ENCODE measurements at regions not wholly inside any gene's neighbourhood (a gene's known extent, or its start where the extent isn't known, plus 50 kb on each side); places are given as distances from the start of the nearest gene placed in this dataset.

DNA sequence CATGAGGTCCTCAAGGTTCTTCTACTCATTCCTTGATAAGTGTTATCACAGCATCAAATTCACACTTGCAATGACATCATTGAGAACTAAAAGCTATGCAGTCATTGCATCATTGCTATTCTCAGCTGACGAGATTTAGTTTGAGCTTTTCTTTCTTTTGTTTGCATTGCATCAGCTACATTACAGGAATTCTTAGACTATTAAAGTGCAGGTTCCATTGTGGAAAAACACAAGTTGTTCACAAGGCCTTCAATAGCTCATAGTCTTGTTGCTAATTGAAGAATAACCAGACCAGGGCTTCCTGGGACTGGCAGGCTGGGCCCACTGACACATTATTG, 139.3 kb downstream of the CXCL12 start:
- no peak for DNase-seq (ENCODE audit: low spot score in 2 of 2)
- TF ChIP-seq CTCF (IDR thresholded peaks at IDR 0.05) (no peak), POLR2A (IDR thresholded peaks at IDR 0.05) (no peak)
- no peak overlapping the region for H3K4me3 ChIP-seq (ENCODE audit: low read depth, poor library complexity, severe bottlenecking)
- 47 to 61% methylated on average over 1 of the region's 1 CpG for WGBS, 2 donors
- intact Hi-C loops (cut with DNase I; ENCODE audit: low total_unique reads) = no loop called here

- no peak overlapping the region for H3K4me3 ChIP-seq (ENCODE audit: low read depth, poor library complexity, severe bottlenecking)
- DNase-seq (ENCODE audit: low spot score in 2 of 2) = no peak
- TF ChIP-seq CTCF (IDR thresholded peaks at IDR 0.05) (no peak), POLR2A (IDR thresholded peaks at IDR 0.05) (no peak)
- WGBS, 2 donors = 88 to 93% methylated on average over 9 of the region's 9 CpGs
- intact Hi-C loops (cut with DNase I; ENCODE audit: low total_unique reads) = no loop called here
These were observed 139.9 kb downstream of the CXCL12 start for GRCh38 chr10:44244745-44245600.

DNA sequence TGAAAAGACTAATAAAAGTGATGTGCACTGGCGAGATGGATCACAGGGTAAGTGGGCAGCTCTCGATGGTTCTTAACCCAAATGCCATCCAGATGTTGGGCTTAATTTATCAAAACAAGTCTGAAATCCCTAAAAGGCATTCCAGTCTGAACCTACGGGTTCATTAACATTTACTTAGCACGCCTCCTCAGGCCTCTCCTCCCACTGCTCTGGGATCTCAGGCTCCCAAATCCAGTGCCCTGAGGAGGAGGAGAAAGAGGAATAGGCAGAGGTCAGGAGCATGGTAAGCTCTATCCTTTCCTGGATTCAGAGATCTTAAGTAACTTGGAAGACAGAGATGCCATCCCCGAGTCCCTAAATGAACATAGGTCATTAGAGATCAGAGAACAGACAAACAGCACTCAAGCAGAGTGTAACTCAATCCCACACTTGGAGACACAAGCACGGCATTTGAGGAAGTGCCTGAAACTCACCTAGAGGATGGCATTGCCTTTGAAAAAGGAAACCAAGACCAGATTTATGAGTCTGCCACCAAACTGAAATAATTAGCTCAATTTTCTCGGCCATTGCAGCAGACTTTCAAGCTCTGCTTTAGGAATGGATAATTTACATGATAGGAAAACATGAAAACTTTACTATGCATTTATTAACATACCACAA, 140.9 kb downstream of the CXCL12 start:
- intact Hi-C loops (cut with DNase I; ENCODE audit: low total_unique reads) = no loop called here
- WGBS, 2 donors = 70 to 74% methylated on average over 7 of the region's 7 CpGs
- TF ChIP-seq POLR2A (IDR thresholded peaks at IDR 0.05) = no peak
- no peak overlapping the region for H3K4me3 ChIP-seq (ENCODE audit: low read depth, poor library complexity, severe bottlenecking)
- no peak for DNase-seq (ENCODE audit: low spot score in 2 of 2)

GRCh38 chr10:44242826-44243225, 142.1 kb downstream of the CXCL12 start:
- DNase-seq (ENCODE audit: low spot score in 2 of 2) = no peak
- 80 to 83% methylated on average over 3 of the region's 3 CpGs for WGBS, 2 donors
- no peak for TF ChIP-seq POLR2A (IDR thresholded peaks at IDR 0.05)
- no peak for TF ChIP-seq CTCF (IDR thresholded peaks at IDR 0.05)
- intact Hi-C loops (cut with DNase I; ENCODE audit: low total_unique reads) = no loop called here
- H3K4me3 ChIP-seq (ENCODE audit: low read depth, poor library complexity, severe bottlenecking) = no peak overlapping the region

DNA sequence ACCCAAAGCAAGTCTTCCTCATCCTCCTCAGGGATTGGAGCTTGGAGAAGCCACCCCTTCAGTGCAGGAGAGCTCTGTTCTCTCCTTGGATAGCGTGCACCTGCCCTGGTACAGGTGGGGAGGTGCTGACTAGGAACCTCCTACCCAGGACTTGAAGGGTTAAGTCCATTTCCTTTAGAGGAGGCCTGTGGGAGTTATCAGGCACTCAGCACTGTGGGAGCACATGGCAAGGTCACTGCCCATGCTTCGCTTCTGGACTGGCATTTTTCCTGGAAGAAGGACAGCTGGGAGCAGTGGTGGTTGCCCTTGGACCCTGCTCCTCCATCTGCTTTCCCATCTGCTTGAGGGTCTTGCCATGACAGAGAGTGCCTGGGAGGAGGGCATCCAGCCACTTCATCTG, 142.8 kb downstream of the CXCL12 start:
- no peak for DNase-seq (ENCODE audit: low spot score in 2 of 2)
- intact Hi-C loops (cut with DNase I; ENCODE audit: low total_unique reads) = no loop called here
- no peak overlapping the region for H3K4me3 ChIP-seq (ENCODE audit: low read depth, poor library complexity, severe bottlenecking)
- WGBS, 2 donors = 94 to 95% methylated on average over 2 of the region's 2 CpGs
- no peak for TF ChIP-seq POLR2A (IDR thresholded peaks at IDR 0.05)
- TF ChIP-seq CTCF (IDR thresholded peaks at IDR 0.05) = no peak

GRCh38 chr10:44240584-44241205, 144.2 kb downstream of the CXCL12 start:
- H3K4me3 ChIP-seq (ENCODE audit: low read depth, poor library complexity, severe bottlenecking) = no peak overlapping the region
- TF ChIP-seq CTCF (IDR thresholded peaks at IDR 0.05) = no peak
- no peak for TF ChIP-seq POLR2A (IDR thresholded peaks at IDR 0.05)
- 69 to 84% methylated on average over 6 of the region's 6 CpGs for WGBS, 2 donors
- no peak for DNase-seq (ENCODE audit: low spot score in 2 of 2)
- intact Hi-C loops (cut with DNase I; ENCODE audit: low total_unique reads) = no loop called here
